ENCODE measurements at regions not wholly inside any gene's neighbourhood (a gene's known extent, or its start where the extent isn't known, plus 50 kb on each side); places are given as distances from the start of the nearest gene placed in this dataset.

DNA sequence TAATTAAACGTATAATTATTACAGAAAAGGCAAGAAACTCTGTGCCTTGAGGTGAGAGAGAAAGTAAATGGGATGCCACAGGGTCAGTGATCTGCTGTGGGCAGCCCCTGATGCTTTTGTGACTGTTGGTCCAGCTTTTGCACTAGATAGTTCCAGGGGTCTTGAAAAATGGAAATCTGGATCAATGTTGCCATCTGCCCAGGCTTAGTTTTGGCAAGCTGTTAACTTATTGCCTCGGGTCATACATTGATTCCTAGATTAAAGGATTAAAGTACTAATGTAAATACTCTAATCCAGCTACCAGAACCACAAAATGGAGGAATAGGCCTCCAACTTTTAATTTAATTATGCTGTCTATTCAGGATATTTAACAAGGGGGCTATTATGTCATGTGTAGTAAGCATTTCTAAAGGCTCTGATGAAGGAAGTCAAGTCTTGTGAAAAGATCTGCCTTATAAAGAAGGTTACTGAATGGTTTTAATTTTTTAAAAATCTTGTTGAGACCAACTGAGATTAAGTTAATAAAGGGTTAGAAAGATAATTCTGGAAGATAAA is 376.0 kb upstream of the HS3ST5 start (continued):
- TF ChIP-seq CHD7 (IDR thresholded peaks at IDR 0.05; ENCODE audit: insufficient replicate concordance, low read length) (no peak), SIRT6 (IDR thresholded peaks at IDR 0.05; ENCODE audit: low read length) (no peak), KDM4A (IDR thresholded peaks at IDR 0.05; ENCODE audit: low read depth, low read length, severe bottlenecking) (no peak), E2F6 (IDR thresholded peaks at IDR 0.05) (no peak), SIN3A (conservative IDR thresholded peaks at IDR 0.05 in 1 of 2, IDR thresholded peaks at IDR 0.05 in 1 of 2; ENCODE audit: low read depth in 1 of 2, low read length in 2 of 2) (no peak), BRCA1 (IDR thresholded peaks at IDR 0.05; ENCODE audit: low read depth, low read length) (no peak), RBBP5 (IDR thresholded peaks at IDR 0.05; ENCODE audit: borderline replicate concordance, low read depth, low read length) (no peak)
